ENCODE measurements at regions not wholly inside any gene's neighbourhood (a gene's known extent, or its start where the extent isn't known, plus 50 kb on each side); places are given as distances from the start of the nearest gene placed in this dataset.

GRCh38 chr1:60137406-60137805, 63.8 kb upstream of the C1orf87 start:
- TF ChIP-seq, protein P1, sequence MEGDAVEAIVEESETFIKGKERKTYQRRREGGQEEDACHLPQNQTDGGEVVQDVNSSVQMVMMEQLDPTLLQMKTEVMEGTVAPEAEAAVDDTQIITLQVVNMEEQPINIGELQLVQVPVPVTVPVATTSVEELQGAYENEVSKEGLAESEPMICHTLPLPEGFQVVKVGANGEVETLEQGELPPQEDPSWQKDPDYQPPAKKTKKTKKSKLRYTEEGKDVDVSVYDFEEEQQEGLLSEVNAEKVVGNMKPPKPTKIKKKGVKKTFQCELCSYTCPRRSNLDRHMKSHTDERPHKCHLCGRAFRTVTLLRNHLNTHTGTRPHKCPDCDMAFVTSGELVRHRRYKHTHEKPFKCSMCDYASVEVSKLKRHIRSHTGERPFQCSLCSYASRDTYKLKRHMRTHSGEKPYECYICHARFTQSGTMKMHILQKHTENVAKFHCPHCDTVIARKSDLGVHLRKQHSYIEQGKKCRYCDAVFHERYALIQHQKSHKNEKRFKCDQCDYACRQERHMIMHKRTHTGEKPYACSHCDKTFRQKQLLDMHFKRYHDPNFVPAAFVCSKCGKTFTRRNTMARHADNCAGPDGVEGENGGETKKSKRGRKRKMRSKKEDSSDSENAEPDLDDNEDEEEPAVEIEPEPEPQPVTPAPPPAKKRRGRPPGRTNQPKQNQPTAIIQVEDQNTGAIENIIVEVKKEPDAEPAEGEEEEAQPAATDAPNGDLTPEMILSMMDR (IDR thresholded peaks at IDR 0.05), result no peak
- no peak for TF ChIP-seq POLR2A (IDR thresholded peaks at IDR 0.05)

Measured in thyroid gland (tissue), 4 donors.